Transverse colon (tissue), 4 donors: ENCODE measurements at regions not wholly inside any gene's neighbourhood (a gene's known extent, or its start where the extent isn't known, plus 50 kb on each side); places are given as distances from the start of the nearest gene placed in this dataset.

Source experiments
- DNase-seq: peaks from one replicate; pipeline ENCODE4 v3.0.0-alpha.2; 2019
- H3K27ac ChIP-seq, 4 donors: fragments of 200-600 bp; sonication (generic); 2 replicates each; pipeline ENCODE4 v1.5.1; 2016 to 2018; ENCODE audit warnings: inconsistent platforms in 4 of 4
- H3K27me3 ChIP-seq: fragments of 200-600 bp; sonication (generic); 2 replicates; pipeline ENCODE4 v1.5.1; 2017; ENCODE audit warnings: inconsistent platforms
- H3K36me3 ChIP-seq, 4 donors: fragments of 200-600 bp; sonication (generic); 2 replicates each; pipeline ENCODE4 v1.5.1; 2017 to 2019; ENCODE audit warnings: inconsistent platforms in 4 of 4
- H3K4me1 ChIP-seq, 4 donors: fragments of 200-600 bp; sonication (generic); 2 replicates each; pipeline ENCODE4 v1.5.1; 2017 to 2020; ENCODE audit warnings: inconsistent platforms in 4 of 4
- H3K4me3 ChIP-seq, 4 donors: fragments of 200-600 bp; sonication (generic); 1 replicate in 1 of 4; 2 replicates in 3 of 4; pipeline versions ENCODE4 v1.5.1 to v1.6.1; 2017 to 2019; ENCODE audit warnings: inconsistent platforms in 4 of 4
- H3K9me3 ChIP-seq, 2 donors: fragments of 200-600 bp; sonication (generic); 2 replicates each; pipeline ENCODE4 v1.5.1; 2017 to 2019; ENCODE audit warnings: inconsistent platforms in 2 of 2
- CTCF ChIP-seq, 5 experiments: fragments of 200-600 bp in 3 of 5; fragments of 450-650 bp in 2 of 5; sonication (generic) in 3 of 5; IDR thresholded peaks; 1 replicate in 2 of 5; 2 replicates in 3 of 5; pipeline ENCODE4 v1.5.1; 2016 to 2017; ENCODE audit warnings: antibody characterized with exemption in 5 of 5, inconsistent platforms in 3 of 5, mild to moderate bottlenecking in 2 of 5, moderate library complexity in 1 of 5
- EP300 ChIP-seq: sonication (generic); formaldehyde crosslinking; IDR thresholded peaks from one replicate; pipeline ENCODE4 v1.6.1; 2017; ENCODE audit warnings: antibody characterized with exemption, low read depth
- POLR2A ChIP-seq: fragments of 450-650 bp; IDR thresholded peaks from one replicate; pipeline ENCODE4 v1.6.1; 2016; ENCODE audit warnings: antibody characterized with exemption, mild to moderate bottlenecking, moderate library complexity
- POLR2AphosphoS5 ChIP-seq, 3 donors: sonication (generic); formaldehyde crosslinking; IDR thresholded peaks; one replicate each; pipeline ENCODE4 v1.6.1; 2016; ENCODE audit warnings: antibody characterized with exemption in 3 of 3
- WGBS, 2 donors: methylation state at CpG; one replicate each; pipeline ENCODE4 v1.1.5; 2018; ENCODE audit warnings: low coverage in 1 of 2; 5-methylcytosine and 5-hydroxymethylcytosine counted together
- in situ Hi-C, 4 donors: fragments of 200-750 bp; cut with MboI; loops; one replicate each; pipeline versions ENCODE4 v1.15.0 to v1.15.1; 2017; ENCODE audit warnings: low sequenced_read_pairs in 3 of 4, low pct_ligation_motif_present in 1 of 4, low pct_unique_long_range_greater_than_20kb in 1 of 4
- intact Hi-C: fragments of 100-400 bp; cut with DNase I; formaldehyde crosslinking; loops from one replicate; pipeline ENCODE4 v1.15.1; 2023; ENCODE audit warnings: low total_unique reads

- no peak for DNase-seq
- Histone ChIP-seq H3K9me3 (no peaks in the 10 kb centered on the region), H3K27me3 (no peaks in the 10 kb centered on the region), H3K4me1 (no peaks in the 10 kb centered on the region), H3K27ac (no peak overlapping the region), H3K4me3 (no peak overlapping the region), H3K36me3 (no peaks in the 10 kb centered on the region)
- intact Hi-C loops (no loop called here), in situ Hi-C loops (no loop called here)
- 83% methylated on average over 1 of the region's 1 CpG; no CpG with 5 or more reads in 1 of the 2 donors for WGBS, 2 donors
- no peak for TF ChIP-seq EP300
- no peak for TF ChIP-seq CTCF (IDR thresholded peaks at IDR 0.05)
- TF ChIP-seq POLR2A: no peak
- TF ChIP-seq POLR2AphosphoS5 (IDR thresholded peaks at IDR 0.05): no peak
Measured at GRCh38 chr11:101757741-101758140, 157.1 kb upstream of the CEP126 start.

DNA sequence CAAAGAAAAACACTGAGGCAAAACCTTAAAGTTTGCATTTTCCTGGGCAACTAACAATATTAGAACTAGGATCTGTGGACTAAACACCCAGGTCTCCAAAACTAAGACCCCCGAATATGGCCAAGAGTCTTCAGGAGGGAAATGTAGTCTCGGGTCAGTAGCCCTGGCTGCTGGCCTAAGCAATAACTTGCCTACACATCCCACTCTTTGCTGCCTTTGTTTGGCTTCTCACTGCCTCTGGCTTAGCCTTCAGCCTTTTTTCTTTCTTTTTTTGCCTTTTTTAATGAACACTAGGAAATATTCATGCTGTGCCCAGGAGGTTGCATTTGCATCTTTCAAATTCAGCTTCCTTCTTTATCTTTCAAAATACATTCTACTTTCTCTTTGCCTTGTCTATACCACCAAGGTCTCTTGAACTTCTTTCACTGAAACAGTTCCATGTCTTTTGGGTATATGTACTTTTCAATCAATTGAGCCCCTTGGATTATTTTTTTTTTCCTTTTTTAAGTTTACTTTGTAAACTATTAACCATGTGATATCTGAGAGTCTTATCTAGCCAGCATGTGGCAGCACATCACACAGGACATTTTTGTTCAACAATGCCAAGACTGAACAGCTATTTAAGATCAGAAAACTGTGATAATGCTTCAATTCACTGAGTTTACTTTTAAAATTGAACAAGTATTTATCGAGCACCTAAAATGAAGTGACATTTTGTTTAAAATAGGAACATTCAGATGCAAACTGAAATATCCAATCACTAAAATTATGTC, 165.0 kb upstream of the TRPC6 start:
- H3K27me3 ChIP-seq: no peaks in the 10 kb centered on the region
- intact Hi-C loops: no loop called here
- H3K36me3 ChIP-seq: no peaks in the 10 kb centered on the region
- peaks cover 0 to 5% (median 0%) of the 10 kb centered on the region in 4 donors for H3K4me1 ChIP-seq
- no peak overlapping the region for H3K27ac ChIP-seq
- H3K4me3 ChIP-seq: peak overlapping the region in 2 of 4 donors; percentile 2 to 16
- in situ Hi-C loops: no loop called here
- DNase-seq: no peak
- TF ChIP-seq POLR2A (no peak), EP300 (no peak), CTCF (IDR thresholded peaks at IDR 0.05) (no peak), POLR2AphosphoS5 (IDR thresholded peaks at IDR 0.05) (no peak)
- 40 to 60% methylated on average over 3 of the region's 3 CpGs for WGBS, 2 donors
- H3K9me3 ChIP-seq: no peaks in the 10 kb centered on the region

GRCh38 chr11:101745756-101746155, 161.9 kb upstream of the TRPC6 start:
- 52 to 70% methylated on average over 1 of the region's 1 CpG for WGBS, 2 donors
- Histone ChIP-seq H3K9me3 (no peaks in the 10 kb centered on the region), H3K4me3 (no peak overlapping the region), H3K4me1 (peaks cover 0 to 5% (median 0%) of the 10 kb centered on the region in 4 donors), H3K27me3 (no peaks in the 10 kb centered on the region), H3K36me3 (no peaks in the 10 kb centered on the region), H3K27ac (no peak overlapping the region)
- intact Hi-C loops (no loop called here), in situ Hi-C loops (no loop called here)
- DNase-seq: no peak
- TF ChIP-seq CTCF (IDR thresholded peaks at IDR 0.05) (no peak), EP300 (no peak), POLR2A (no peak), POLR2AphosphoS5 (IDR thresholded peaks at IDR 0.05) (no peak)

DNA sequence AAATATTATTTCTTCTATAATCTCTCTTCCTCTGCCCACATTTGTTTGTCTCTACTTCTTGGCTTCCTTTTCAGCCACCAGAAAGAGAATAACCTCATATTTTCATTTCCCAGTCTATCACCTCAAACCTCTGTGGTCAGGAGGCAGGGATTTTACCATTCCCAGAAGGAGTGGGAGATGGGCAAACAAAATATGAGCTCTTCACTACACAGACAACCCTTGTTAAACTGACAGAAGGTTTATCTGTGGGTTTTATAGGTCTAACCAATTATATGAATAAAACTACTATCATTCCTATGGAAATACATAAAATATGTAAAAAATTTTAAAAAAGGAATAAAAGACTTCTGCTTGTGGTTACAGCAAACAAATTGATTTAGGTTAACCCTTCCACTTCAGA, 160.0 kb upstream of the TRPC6 start:
- intact Hi-C loops: no loop called here
- H3K27ac ChIP-seq: no peak overlapping the region
- no peaks in the 10 kb centered on the region for H3K27me3 ChIP-seq
- peaks cover 0 to 3% (median 0%) of the 10 kb centered on the region in 4 donors for H3K4me1 ChIP-seq
- TF ChIP-seq CTCF (IDR thresholded peaks at IDR 0.05): no peak
- no peak for TF ChIP-seq EP300
- TF ChIP-seq POLR2A: no peak
- TF ChIP-seq POLR2AphosphoS5 (IDR thresholded peaks at IDR 0.05): no peak
- no peak for DNase-seq
- in situ Hi-C loops: no loop called here
- no peaks in the 10 kb centered on the region for H3K9me3 ChIP-seq
- H3K36me3 ChIP-seq: no peaks in the 10 kb centered on the region
- no peak overlapping the region for H3K4me3 ChIP-seq
